NCI-H446 treated with DMSO at 0.1 percent for 48 hours (cell line): ENCODE measurements at regions not wholly inside any gene's neighbourhood (a gene's known extent, or its start where the extent isn't known, plus 50 kb on each side); places are given as distances from the start of the nearest gene placed in this dataset.
A peak's percentile ranks its signal among the peaks of the same experiment; 100 is the strongest.

Source experiments
- DNase-seq: peaks from one replicate; lab custom pipeline; 2025; lab: John Stamatoyannopoulos, UW

GRCh38 chr4:63632858-63633257 lies 776.4 kb downstream of the TECRL start:
- DNase-seq: no peak

- peak; percentile 96 for DNase-seq
Measured at GRCh38 chr4:63620271-63620670, 789.0 kb downstream of the TECRL start.

GRCh38 chr4:63619771-63620170 lies 789.5 kb downstream of the TECRL start:
- peak; percentile 54 for DNase-seq

- peak; percentile 22 for DNase-seq
Measured at GRCh38 chr4:63618883-63619718, 790.1 kb downstream of the TECRL start.

- DNase-seq: no peak
Measured at GRCh38 chr4:63607169-63607872, 801.9 kb downstream of the TECRL start.

- DNase-seq: no peak
Measured at GRCh38 chr4:63589796-63590195, 819.5 kb downstream of the TECRL start.

- DNase-seq: no peak
Measured at GRCh38 chr4:63583561-63583960, 825.7 kb downstream of the TECRL start.

- DNase-seq: peak; percentile 76
Measured at GRCh38 chr4:63583007-63583406, 826.2 kb downstream of the TECRL start.

GRCh38 chr4:63580796-63581475 lies 828.3 kb downstream of the TECRL start:
- DNase-seq: no peak

- DNase-seq: no peak
Measured at GRCh38 chr4:63578383-63578782, 830.9 kb downstream of the TECRL start.

- DNase-seq: no peak
Measured at GRCh38 chr4:63566658-63567057, 842.6 kb downstream of the TECRL start.

GRCh38 chr4:63563288-63564014 lies 845.8 kb downstream of the TECRL start:
- no peak for DNase-seq

- no peak for DNase-seq
Measured at GRCh38 chr4:63558709-63559108, 850.5 kb downstream of the TECRL start.

GRCh38 chr4:63556332-63556731 lies 852.9 kb downstream of the TECRL start:
- no peak for DNase-seq

- DNase-seq: no peak
Measured at GRCh38 chr4:63553123-63553522, 856.1 kb downstream of the TECRL start.

GRCh38 chr4:63541828-63542227 lies 867.4 kb downstream of the TECRL start:
- DNase-seq: no peak

GRCh38 chr4:63529581-63530337 lies 879.5 kb downstream of the TECRL start:
- no peak for DNase-seq

- peak; percentile 39 for DNase-seq
Measured at GRCh38 chr4:63528256-63528991, 880.8 kb downstream of the TECRL start.

GRCh38 chr4:63526251-63526650 lies 883.0 kb downstream of the TECRL start:
- DNase-seq: no peak

- no peak for DNase-seq
Measured at GRCh38 chr4:63524764-63525163, 884.5 kb downstream of the TECRL start.
